Prostate gland (tissue), 2 donors: ENCODE measurements at regions not wholly inside any gene's neighbourhood (a gene's known extent, or its start where the extent isn't known, plus 50 kb on each side); places are given as distances from the start of the nearest gene placed in this dataset.

Source experiments
- DNase-seq: peaks from one replicate; pipeline ENCODE4 v3.0.0-alpha.2; 2019; ENCODE audit warnings: low spot score
- H3K27ac ChIP-seq, 2 donors: fragments of 200-600 bp; sonication (generic); 2 replicates each; pipeline ENCODE4 v1.5.1; 2017 to 2019
- H3K27me3 ChIP-seq: fragments of 200-600 bp; sonication (generic); replicated peaks from 2 replicates; pipeline ENCODE4 v1.5.1; 2019; ENCODE audit not compliant: insufficient read depth
- H3K36me3 ChIP-seq, 2 donors: fragments of 200-600 bp; sonication (generic); 1 replicate in 1 of 2; 2 replicates in 1 of 2; pipeline versions ENCODE4 v1.5.1 to v1.8.1; 2017 to 2019
- H3K4me1 ChIP-seq: fragments of 200-600 bp; sonication (generic); replicated peaks from 2 replicates; pipeline ENCODE4 v1.5.1; 2019
- H3K4me3 ChIP-seq, 2 donors: fragments of 200-600 bp; sonication (generic); 2 replicates each; pipeline ENCODE4 v1.5.1; 2017 to 2019
- H3K9me3 ChIP-seq: fragments of 200-600 bp; sonication (generic); 2 replicates; pipeline ENCODE4 v1.5.1; 2017
- POLR2A ChIP-seq: fragments of 450-650 bp; IDR thresholded peaks from one replicate; pipeline ENCODE4 v1.6.1; 2016; ENCODE audit warnings: antibody characterized with exemption, mild to moderate bottlenecking
- POLR2AphosphoS5 ChIP-seq: sonication (generic); formaldehyde crosslinking; IDR thresholded peaks from one replicate; pipeline ENCODE4 v1.6.1; 2017; ENCODE audit warnings: antibody characterized with exemption
- WGBS: methylation state at CpG from one replicate; pipeline ENCODE4 v1.1.5; 2018; 5-methylcytosine and 5-hydroxymethylcytosine counted together
- intact Hi-C: fragments of 100-400 bp; cut with DNase I; formaldehyde crosslinking; loops from one replicate; pipeline ENCODE4 v1.14.2; 2022
- TF ChIP-seq, protein P1 (sequence below), 4 experiments: fragments of 200-600 bp in 2 of 4; fragments of 450-650 bp in 2 of 4; sonication (generic) in 2 of 4; IDR thresholded peaks; 1 replicate in 3 of 4; 2 replicates in 1 of 4; pipeline ENCODE4 v1.5.1; 2016 to 2019; ENCODE audit warnings: antibody characterized with exemption in 4 of 4, mild to moderate bottlenecking in 2 of 4, moderate library complexity in 2 of 4

DNA sequence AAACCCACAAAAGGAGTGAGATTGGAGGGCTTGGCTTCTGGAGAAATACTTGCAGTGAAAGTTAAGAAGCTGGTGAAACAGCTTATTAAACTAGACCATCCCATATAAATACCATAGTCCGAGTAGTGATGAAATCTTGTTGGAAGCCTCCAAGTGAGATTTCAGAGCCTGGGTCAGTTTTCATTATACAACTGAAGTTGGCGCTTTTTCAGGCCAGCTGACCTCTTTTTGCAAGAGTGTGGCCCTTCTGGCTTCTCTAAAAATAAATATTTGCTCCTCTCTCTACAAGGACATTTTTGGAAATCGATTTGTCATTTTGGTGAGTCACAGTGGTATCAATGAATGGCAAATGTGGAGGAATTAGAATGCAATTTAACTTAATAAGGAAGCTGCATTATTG is 51.2 kb upstream of the THRB start:
- TF ChIP-seq, protein P1, sequence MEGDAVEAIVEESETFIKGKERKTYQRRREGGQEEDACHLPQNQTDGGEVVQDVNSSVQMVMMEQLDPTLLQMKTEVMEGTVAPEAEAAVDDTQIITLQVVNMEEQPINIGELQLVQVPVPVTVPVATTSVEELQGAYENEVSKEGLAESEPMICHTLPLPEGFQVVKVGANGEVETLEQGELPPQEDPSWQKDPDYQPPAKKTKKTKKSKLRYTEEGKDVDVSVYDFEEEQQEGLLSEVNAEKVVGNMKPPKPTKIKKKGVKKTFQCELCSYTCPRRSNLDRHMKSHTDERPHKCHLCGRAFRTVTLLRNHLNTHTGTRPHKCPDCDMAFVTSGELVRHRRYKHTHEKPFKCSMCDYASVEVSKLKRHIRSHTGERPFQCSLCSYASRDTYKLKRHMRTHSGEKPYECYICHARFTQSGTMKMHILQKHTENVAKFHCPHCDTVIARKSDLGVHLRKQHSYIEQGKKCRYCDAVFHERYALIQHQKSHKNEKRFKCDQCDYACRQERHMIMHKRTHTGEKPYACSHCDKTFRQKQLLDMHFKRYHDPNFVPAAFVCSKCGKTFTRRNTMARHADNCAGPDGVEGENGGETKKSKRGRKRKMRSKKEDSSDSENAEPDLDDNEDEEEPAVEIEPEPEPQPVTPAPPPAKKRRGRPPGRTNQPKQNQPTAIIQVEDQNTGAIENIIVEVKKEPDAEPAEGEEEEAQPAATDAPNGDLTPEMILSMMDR (IDR thresholded peaks at IDR 0.05): no peak
- no peak for TF ChIP-seq POLR2A
- no peak for TF ChIP-seq POLR2AphosphoS5
- Histone ChIP-seq H3K27me3 (no peaks in the 10 kb centered on the region), H3K36me3 (no peaks in the 10 kb centered on the region), H3K27ac (no peak overlapping the region), H3K4me3 (no peak overlapping the region), H3K9me3 (no peaks in the 10 kb centered on the region), H3K4me1 (no peaks in the 10 kb centered on the region)
- 49% methylated on average over 3 of the region's 3 CpGs for WGBS
- DNase-seq: no peak
- intact Hi-C loops: no loop called here

DNA sequence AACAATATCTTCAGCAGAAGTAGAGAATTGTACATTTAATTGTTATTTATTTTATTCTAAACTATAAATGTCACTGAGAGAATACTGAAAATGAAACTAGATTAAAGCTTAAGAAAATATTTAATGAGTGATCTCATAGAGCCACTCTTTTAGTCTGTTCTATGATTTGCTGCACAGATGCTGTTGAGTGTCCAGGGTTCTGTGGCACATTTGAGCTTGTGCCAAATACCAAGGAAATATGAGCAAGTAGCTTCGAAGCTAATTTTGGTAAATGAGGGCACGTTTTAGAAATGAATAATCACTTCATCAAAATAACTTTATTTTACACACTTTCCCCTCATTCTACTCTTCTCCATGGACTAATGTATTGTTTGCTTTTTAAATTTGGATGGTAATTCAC is 53.6 kb upstream of the THRB start:
- TF ChIP-seq, protein P1 (IDR thresholded peaks at IDR 0.05): no peak
- TF ChIP-seq POLR2AphosphoS5: no peak
- TF ChIP-seq POLR2A: no peak
- Histone ChIP-seq H3K27me3 (no peaks in the 10 kb centered on the region), H3K27ac (no peak overlapping the region), H3K9me3 (no peaks in the 10 kb centered on the region), H3K36me3 (no peaks in the 10 kb centered on the region), H3K4me3 (no peak overlapping the region), H3K4me1 (no peaks in the 10 kb centered on the region)
- no peak for DNase-seq
- 10% methylated on average over 2 of the region's 2 CpGs for WGBS
- intact Hi-C loops: no loop called here

DNA sequence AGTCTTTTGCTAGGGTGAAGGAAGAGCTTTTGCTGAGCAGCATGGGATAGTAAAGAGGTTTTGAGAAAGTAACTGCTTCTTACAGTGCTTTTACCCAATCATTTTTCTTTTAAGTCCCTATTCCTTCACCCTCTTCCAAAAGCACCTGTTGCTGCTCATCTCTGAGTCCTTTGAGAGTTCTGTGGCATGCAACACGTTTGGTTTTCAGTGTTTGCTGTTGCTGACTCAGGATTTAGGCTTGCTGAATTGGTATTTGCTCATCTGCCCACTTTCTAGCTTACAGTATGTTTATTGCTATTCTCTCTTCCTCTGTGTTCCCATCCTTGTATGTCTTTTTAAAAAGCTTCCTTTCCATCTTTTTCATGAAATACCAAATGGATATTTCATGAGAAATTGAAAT is 55.9 kb upstream of the THRB start:
- 16% methylated on average over 1 of the region's 1 CpG for WGBS
- intact Hi-C loops: no loop called here
- no peak for DNase-seq

DNA sequence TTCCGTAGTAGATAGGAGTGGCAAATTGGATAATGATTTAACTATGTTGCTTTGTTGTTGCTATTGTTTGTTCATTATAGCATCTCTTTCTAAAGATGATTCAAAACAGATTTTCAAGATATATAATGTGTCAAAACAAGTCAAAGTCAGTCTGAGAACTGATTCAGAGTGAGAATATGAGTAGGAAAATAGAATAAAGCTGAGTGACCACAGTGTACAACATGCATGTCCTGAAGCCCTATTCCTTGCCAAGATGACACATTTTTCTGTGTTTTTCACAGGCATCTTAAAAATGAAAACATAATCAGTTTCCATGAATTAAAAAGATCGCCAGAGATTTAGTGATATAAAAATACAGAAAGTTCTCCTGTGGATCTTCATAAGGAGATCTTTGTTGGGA is 57.0 kb upstream of the THRB start:
- TF ChIP-seq POLR2AphosphoS5: no peak
- no peak for TF ChIP-seq POLR2A
- TF ChIP-seq, protein P1 (IDR thresholded peaks at IDR 0.05): no peak
- 87% methylated on average over 2 of the region's 2 CpGs for WGBS
- intact Hi-C loops: no loop called here
- H3K27ac ChIP-seq: no peak overlapping the region
- no peaks in the 10 kb centered on the region for H3K36me3 ChIP-seq
- no peak overlapping the region for H3K4me3 ChIP-seq
- H3K27me3 ChIP-seq: no peaks in the 10 kb centered on the region
- DNase-seq: no peak
- H3K9me3 ChIP-seq: no peaks in the 10 kb centered on the region
- no peaks in the 10 kb centered on the region for H3K4me1 ChIP-seq

More for the DNA sequence above, 55.9 kb upstream of the THRB start:
- H3K4me3 ChIP-seq: no peak overlapping the region
- H3K27me3 ChIP-seq: no peaks in the 10 kb centered on the region
- H3K27ac ChIP-seq: no peak overlapping the region
- H3K36me3 ChIP-seq: no peaks in the 10 kb centered on the region
- H3K4me1 ChIP-seq: no peaks in the 10 kb centered on the region
- H3K9me3 ChIP-seq: no peaks in the 10 kb centered on the region
- TF ChIP-seq, protein P1 (IDR thresholded peaks at IDR 0.05): no peak
- no peak for TF ChIP-seq POLR2AphosphoS5
- TF ChIP-seq POLR2A: no peak

DNA sequence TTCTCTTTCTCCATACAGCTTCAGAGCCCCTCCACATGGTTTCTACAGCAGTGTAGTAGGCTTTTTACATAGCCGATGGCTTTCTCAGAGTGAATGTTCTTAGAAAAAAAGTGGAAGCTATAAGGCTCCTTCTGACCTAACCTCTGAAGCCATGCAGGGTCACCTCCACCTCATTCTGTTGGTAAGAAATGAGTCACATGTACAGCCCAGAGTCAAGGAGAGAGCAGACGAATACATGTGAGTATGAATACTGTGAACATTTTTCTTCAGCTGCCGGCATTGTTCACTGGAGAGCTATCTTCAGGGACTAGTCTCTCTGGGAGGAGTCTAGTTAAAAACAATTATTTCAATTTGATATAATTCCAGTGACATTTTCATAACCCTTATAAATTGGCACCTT is 68.2 kb upstream of the THRB start:
- TF ChIP-seq, protein P1 (IDR thresholded peaks at IDR 0.05): no peak
- TF ChIP-seq POLR2AphosphoS5: no peak
- TF ChIP-seq POLR2A: no peak
- Histone ChIP-seq H3K9me3 (no peaks in the 10 kb centered on the region), H3K4me3 (no peak overlapping the region), H3K4me1 (no peaks in the 10 kb centered on the region), H3K36me3 (no peaks in the 10 kb centered on the region), H3K27ac (no peak overlapping the region), H3K27me3 (no peaks in the 10 kb centered on the region)
- 91% methylated on average over 3 of the region's 3 CpGs for WGBS
- intact Hi-C loops: no loop called here
- DNase-seq: no peak
